Activated naive CD8-positive, alpha-beta T cell treated with anti-CD3 and anti-CD28 coated beads for 36 hours (primary cell): ENCODE measurements at regions not wholly inside any gene's neighbourhood (a gene's known extent, or its start where the extent isn't known, plus 50 kb on each side); places are given as distances from the start of the nearest gene placed in this dataset.

Experiments
- DNase-seq: peaks from one replicate; pipeline ENCODE4 v3.0.0; 2021
- H3K27ac Mint-ChIP-seq: one replicate; pipeline ENCODE4 v1.8.0; 2022; ENCODE audit warnings: mild to moderate bottlenecking, moderate library complexity, mixed read lengths
- H3K27me3 Mint-ChIP-seq: one replicate; pipeline ENCODE4 v1.8.0; 2022; ENCODE audit warnings: mild to moderate bottlenecking, mixed read lengths
- H3K36me3 Mint-ChIP-seq: one replicate; pipeline ENCODE4 v1.8.0; 2021; ENCODE audit warnings: mild to moderate bottlenecking, mixed read lengths
- H3K4me1 Mint-ChIP-seq: one replicate; pipeline ENCODE4 v1.8.0; 2021; ENCODE audit warnings: mixed read lengths
- H3K4me3 Mint-ChIP-seq: one replicate; pipeline ENCODE4 v1.8.0; 2022; ENCODE audit warnings: mild to moderate bottlenecking, moderate library complexity, mixed read lengths
- H3K9me3 Mint-ChIP-seq: one replicate; pipeline ENCODE4 v1.8.0; 2022; ENCODE audit warnings: mixed read lengths

- Mint-ChIP-seq H3K27ac (no peak overlapping the region), H3K27me3 (no peaks in the 10 kb centered on the region), H3K9me3 (peaks cover 24% of the 10 kb centered on the region), H3K36me3 (no peaks in the 10 kb centered on the region), H3K4me1 (no peaks in the 10 kb centered on the region), H3K4me3 (no peak overlapping the region)
- DNase-seq, result no peak
Measured at GRCh38 chr2:81327911-81328310, 1023.4 kb upstream of the LRRTM1 start.

GRCh38 chr2:81324046-81324445, 1019.5 kb upstream of the LRRTM1 start:
- no peak for DNase-seq
- Mint-ChIP-seq H3K36me3 (no peaks in the 10 kb centered on the region), H3K9me3 (peaks cover 29% of the 10 kb centered on the region), H3K27me3 (no peaks in the 10 kb centered on the region), H3K4me3 (no peak overlapping the region), H3K4me1 (no peaks in the 10 kb centered on the region), H3K27ac (no peak overlapping the region)

- Mint-ChIP-seq H3K4me3 (no peak overlapping the region), H3K27me3 (no peaks in the 10 kb centered on the region), H3K36me3 (no peaks in the 10 kb centered on the region), H3K9me3 (peaks cover 9% of the 10 kb centered on the region), H3K4me1 (no peaks in the 10 kb centered on the region), H3K27ac (no peak overlapping the region)
- DNase-seq, result no peak
Measured at GRCh38 chr2:81304154-81304830, 999.7 kb upstream of the LRRTM1 start.

- Mint-ChIP-seq H3K4me3 (no peak overlapping the region), H3K4me1 (no peaks in the 10 kb centered on the region), H3K36me3 (no peaks in the 10 kb centered on the region), H3K27ac (no peak overlapping the region), H3K9me3 (peaks cover 9% of the 10 kb centered on the region), H3K27me3 (no peaks in the 10 kb centered on the region)
- DNase-seq, result no peak
Measured at GRCh38 chr2:81303321-81303720, 998.8 kb upstream of the LRRTM1 start.

- H3K9me3 Mint-ChIP-seq, result peaks cover 9% of the 10 kb centered on the region
- DNase-seq, result no peak
- H3K36me3 Mint-ChIP-seq, result no peaks in the 10 kb centered on the region
- no peak overlapping the region for H3K4me3 Mint-ChIP-seq
- no peak overlapping the region for H3K27ac Mint-ChIP-seq
- H3K27me3 Mint-ChIP-seq, result no peaks in the 10 kb centered on the region
- H3K4me1 Mint-ChIP-seq, result no peaks in the 10 kb centered on the region
Measured at GRCh38 chr2:81299841-81300240, 995.3 kb upstream of the LRRTM1 start.

GRCh38 chr2:81290846-81291245, 986.3 kb upstream of the LRRTM1 start:
- Mint-ChIP-seq H3K4me3 (no peak overlapping the region), H3K27me3 (no peaks in the 10 kb centered on the region), H3K4me1 (no peaks in the 10 kb centered on the region), H3K36me3 (no peaks in the 10 kb centered on the region), H3K9me3 (peaks cover 14% of the 10 kb centered on the region), H3K27ac (no peak overlapping the region)
- no peak for DNase-seq

- no peaks in the 10 kb centered on the region for H3K27me3 Mint-ChIP-seq
- no peaks in the 10 kb centered on the region for H3K4me1 Mint-ChIP-seq
- no peak for DNase-seq
- H3K27ac Mint-ChIP-seq, result no peak overlapping the region
- no peak overlapping the region for H3K4me3 Mint-ChIP-seq
- peaks cover 17% of the 10 kb centered on the region for H3K9me3 Mint-ChIP-seq
- no peaks in the 10 kb centered on the region for H3K36me3 Mint-ChIP-seq
Measured at GRCh38 chr2:81283081-81283480, 978.5 kb upstream of the LRRTM1 start.

- H3K4me1 Mint-ChIP-seq, result no peaks in the 10 kb centered on the region
- no peak for DNase-seq
- peaks cover 17% of the 10 kb centered on the region for H3K9me3 Mint-ChIP-seq
- H3K36me3 Mint-ChIP-seq, result no peaks in the 10 kb centered on the region
- no peaks in the 10 kb centered on the region for H3K27me3 Mint-ChIP-seq
- H3K27ac Mint-ChIP-seq, result no peak overlapping the region
- no peak overlapping the region for H3K4me3 Mint-ChIP-seq
Measured at GRCh38 chr2:81282151-81282769, 977.7 kb upstream of the LRRTM1 start.

GRCh38 chr2:81276595-81276994, 972.0 kb upstream of the LRRTM1 start:
- Mint-ChIP-seq H3K27ac (no peak overlapping the region), H3K27me3 (no peaks in the 10 kb centered on the region), H3K36me3 (no peaks in the 10 kb centered on the region), H3K9me3 (peaks cover 14% of the 10 kb centered on the region), H3K4me1 (no peaks in the 10 kb centered on the region), H3K4me3 (no peak overlapping the region)
- no peak for DNase-seq

GRCh38 chr2:81266106-81266505, 961.6 kb upstream of the LRRTM1 start:
- H3K36me3 Mint-ChIP-seq, result no peaks in the 10 kb centered on the region

GRCh38 chr2:81263989-81264388, 959.4 kb upstream of the LRRTM1 start:
- no peaks in the 10 kb centered on the region for H3K36me3 Mint-ChIP-seq
- H3K4me1 Mint-ChIP-seq, result no peaks in the 10 kb centered on the region
- no peak overlapping the region for H3K27ac Mint-ChIP-seq
- H3K27me3 Mint-ChIP-seq, result no peaks in the 10 kb centered on the region
- no peak overlapping the region for H3K4me3 Mint-ChIP-seq
- H3K9me3 Mint-ChIP-seq, result peaks cover 7% of the 10 kb centered on the region
- DNase-seq, result no peak

More at GRCh38 chr2:81266106-81266505, 961.6 kb upstream of the LRRTM1 start:
- no peak overlapping the region for H3K4me3 Mint-ChIP-seq
- no peaks in the 10 kb centered on the region for H3K4me1 Mint-ChIP-seq
- no peaks in the 10 kb centered on the region for H3K27me3 Mint-ChIP-seq
- no peak overlapping the region for H3K27ac Mint-ChIP-seq
- H3K9me3 Mint-ChIP-seq, result peaks cover 10% of the 10 kb centered on the region
- no peak for DNase-seq

GRCh38 chr2:81260320-81260719, 955.8 kb upstream of the LRRTM1 start:
- H3K27ac Mint-ChIP-seq, result no peak overlapping the region
- DNase-seq, result no peak
- no peaks in the 10 kb centered on the region for H3K9me3 Mint-ChIP-seq
- no peak overlapping the region for H3K4me3 Mint-ChIP-seq
- H3K27me3 Mint-ChIP-seq, result no peaks in the 10 kb centered on the region
- H3K4me1 Mint-ChIP-seq, result no peaks in the 10 kb centered on the region
- H3K36me3 Mint-ChIP-seq, result no peaks in the 10 kb centered on the region

- Mint-ChIP-seq H3K9me3 (peaks cover 6% of the 10 kb centered on the region), H3K4me1 (no peaks in the 10 kb centered on the region), H3K36me3 (no peaks in the 10 kb centered on the region), H3K4me3 (no peak overlapping the region), H3K27me3 (no peaks in the 10 kb centered on the region), H3K27ac (no peak overlapping the region)
- no peak for DNase-seq
Measured at GRCh38 chr2:81250270-81250669, 945.7 kb upstream of the LRRTM1 start.

GRCh38 chr2:81249152-81249551, 944.6 kb upstream of the LRRTM1 start:
- Mint-ChIP-seq H3K9me3 (peaks cover 10% of the 10 kb centered on the region), H3K4me3 (no peak overlapping the region), H3K27me3 (no peaks in the 10 kb centered on the region), H3K36me3 (no peaks in the 10 kb centered on the region), H3K27ac (no peak overlapping the region), H3K4me1 (no peaks in the 10 kb centered on the region)
- DNase-seq, result no peak

- no peaks in the 10 kb centered on the region for H3K36me3 Mint-ChIP-seq
- H3K27ac Mint-ChIP-seq, result no peak overlapping the region
- DNase-seq, result no peak
- no peaks in the 10 kb centered on the region for H3K27me3 Mint-ChIP-seq
- no peaks in the 10 kb centered on the region for H3K4me1 Mint-ChIP-seq
- H3K4me3 Mint-ChIP-seq, result no peak overlapping the region
- H3K9me3 Mint-ChIP-seq, result peaks cover 10% of the 10 kb centered on the region
Measured at GRCh38 chr2:81247648-81248047, 943.1 kb upstream of the LRRTM1 start.

- peaks cover 11% of the 10 kb centered on the region for H3K9me3 Mint-ChIP-seq
- DNase-seq, result no peak
Measured at GRCh38 chr2:81242501-81242900, 937.9 kb upstream of the LRRTM1 start.

More at GRCh38 chr2:81242501-81242900, 937.9 kb upstream of the LRRTM1 start:
- Mint-ChIP-seq H3K27ac (no peak overlapping the region), H3K4me3 (no peak overlapping the region), H3K4me1 (no peaks in the 10 kb centered on the region), H3K27me3 (no peaks in the 10 kb centered on the region), H3K36me3 (no peaks in the 10 kb centered on the region)
